WTC11 (cell line): ENCODE measurements at regions not wholly inside any gene's neighbourhood (a gene's known extent, or its start where the extent isn't known, plus 50 kb on each side); places are given as distances from the start of the nearest gene placed in this dataset.

Experiments used
- ATAC-seq: fragments of 200-7000 bp; cut with Tn5 transposase; 2 replicates; pipeline ENCODE4 v1.10.0; 2021; ENCODE audit warnings: mild to moderate bottlenecking, moderate library complexity
- CTCF ChIA-PET: fragments of 300-600 bp; sonication (Branson Sonifier 250); formaldehyde crosslinking; loops from one replicate; lab custom pipeline; 2021; ENCODE audit warnings: antibody characterized with exemption; lab: Charles Lee
- POLR2A ChIA-PET: fragments of 350-600 bp; sonication (Branson Sonifier 250); formaldehyde crosslinking; loops from one replicate; lab custom pipeline; 2021; ENCODE audit warnings: antibody characterized with exemption; lab: Charles Lee
- DNase-seq: peaks from one replicate; pipeline ENCODE4 v3.0.0; 2021; ENCODE audit warnings: low spot score
- H3K27ac Mint-ChIP-seq: 2 replicates; pipeline ENCODE4 v1.8.0; 2021; ENCODE audit warnings: mixed read lengths
- H3K27me3 Mint-ChIP-seq: 2 replicates; pipeline ENCODE4 v1.8.0; 2021; ENCODE audit warnings: low read depth, mild to moderate bottlenecking, moderate library complexity, mixed read lengths
- H3K36me3 Mint-ChIP-seq: 2 replicates; pipeline ENCODE4 v1.8.0; 2021; ENCODE audit warnings: mixed read lengths
- H3K4me1 Mint-ChIP-seq: 2 replicates; pipeline ENCODE4 v1.8.0; 2022; ENCODE audit warnings: mixed read lengths
- H3K4me3 Mint-ChIP-seq: 2 replicates; pipeline ENCODE4 v1.8.0; 2021; ENCODE audit warnings: mild to moderate bottlenecking, moderate library complexity, mixed read lengths
- H3K9me3 Mint-ChIP-seq: 2 replicates; pipeline ENCODE4 v1.8.0; 2021; ENCODE audit warnings: mixed read lengths
- AFF4 ChIP-seq: sonication (generic); formaldehyde crosslinking; IDR thresholded peaks from 2 replicates; pipeline ENCODE4 v1.8.1; 2023; ENCODE audit warnings: mild to moderate bottlenecking, missing genetic modification reagents, borderline replicate concordance
- AR ChIP-seq: fragments of 250-450 bp; sonication (Bioruptor Pico); IDR thresholded peaks from 2 replicates; pipeline ENCODE4 v1.9.0; 2021; ENCODE audit warnings: mild to moderate bottlenecking
- ATF6 ChIP-seq: sonication (generic); formaldehyde crosslinking; IDR thresholded peaks from 2 replicates; pipeline ENCODE4 v1.8.1; 2023; ENCODE audit warnings: mild to moderate bottlenecking, missing genetic modification reagents
- CREM ChIP-seq: sonication (generic); formaldehyde crosslinking; IDR thresholded peaks from 2 replicates; pipeline ENCODE4 v1.8.1; 2022; ENCODE audit warnings: mild to moderate bottlenecking, missing genetic modification reagents, moderate library complexity
- E2F5 ChIP-seq: sonication (generic); formaldehyde crosslinking; IDR thresholded peaks from 2 replicates; pipeline ENCODE4 v1.8.1; 2022; ENCODE audit warnings: mild to moderate bottlenecking, moderate library complexity, missing genetic modification reagents
- EMX1 ChIP-seq: fragments of 250-450 bp; sonication (Bioruptor Pico); IDR thresholded peaks from 2 replicates; pipeline ENCODE4 v1.8.0; 2021; ENCODE audit warnings: mild to moderate bottlenecking
- IRF1 ChIP-seq: sonication (generic); formaldehyde crosslinking; IDR thresholded peaks from 2 replicates; pipeline ENCODE4 v1.8.0; 2023; ENCODE audit warnings: missing genetic modification reagents
- MXD4 ChIP-seq: fragments of 250-450 bp; sonication (Bioruptor Pico); IDR thresholded peaks from 2 replicates; pipeline ENCODE4 v1.8.0; 2021; ENCODE audit warnings: mild to moderate bottlenecking, moderate library complexity, borderline replicate concordance
- MYBL2 ChIP-seq: sonication (generic); formaldehyde crosslinking; IDR thresholded peaks from 2 replicates; pipeline ENCODE4 v1.8.1; 2023; ENCODE audit warnings: mild to moderate bottlenecking, moderate library complexity, missing genetic modification reagents
- NFATC4 ChIP-seq: fragments of 250-450 bp; sonication (Bioruptor Pico); IDR thresholded peaks from 2 replicates; pipeline ENCODE4 v1.9.0; 2021; ENCODE audit warnings: mild to moderate bottlenecking
- NFE2L1 ChIP-seq: sonication (generic); formaldehyde crosslinking; IDR thresholded peaks from 2 replicates; pipeline ENCODE4 v1.8.1; 2023; ENCODE audit warnings: missing genetic modification reagents
- NFYB ChIP-seq: sonication (generic); formaldehyde crosslinking; conservative IDR thresholded peaks from 2 replicates; pipeline ENCODE4 v1.8.0; 2022; ENCODE audit warnings: low read depth, missing genetic modification reagents
- NR1H2 ChIP-seq: sonication (generic); formaldehyde crosslinking; IDR thresholded peaks from 2 replicates; pipeline ENCODE4 v1.9.0; 2021; ENCODE audit warnings: mild to moderate bottlenecking, moderate library complexity, missing genetic modification reagents
- NR2C2 ChIP-seq: sonication (generic); formaldehyde crosslinking; IDR thresholded peaks from 2 replicates; pipeline ENCODE4 v1.8.0; 2022; ENCODE audit warnings: mild to moderate bottlenecking, missing genetic modification reagents
- PREB ChIP-seq: sonication (generic); formaldehyde crosslinking; IDR thresholded peaks from 2 replicates; pipeline ENCODE4 v1.8.1; 2022; ENCODE audit warnings: mild to moderate bottlenecking, missing genetic modification reagents, moderate library complexity, borderline replicate concordance
- RELA ChIP-seq: sonication (generic); formaldehyde crosslinking; IDR thresholded peaks from 2 replicates; pipeline ENCODE4 v1.8.1; 2022; ENCODE audit warnings: missing genetic modification reagents, mild to moderate bottlenecking, borderline replicate concordance
- USF1 ChIP-seq: sonication (generic); formaldehyde crosslinking; IDR thresholded peaks from 2 replicates; pipeline ENCODE4 v1.8.0; 2022; ENCODE audit warnings: mild to moderate bottlenecking, missing genetic modification reagents
- USF2 ChIP-seq: sonication (generic); formaldehyde crosslinking; IDR thresholded peaks from 2 replicates; pipeline ENCODE4 v1.8.1; 2023; ENCODE audit warnings: mild to moderate bottlenecking, missing genetic modification reagents, moderate library complexity
- ZBTB21 ChIP-seq: sonication (generic); formaldehyde crosslinking; IDR thresholded peaks from 2 replicates; pipeline ENCODE4 v1.8.1; 2023; ENCODE audit warnings: mild to moderate bottlenecking, missing genetic modification reagents, borderline replicate concordance
- ZNF121 ChIP-seq: sonication (generic); formaldehyde crosslinking; IDR thresholded peaks from 2 replicates; pipeline ENCODE4 v1.8.0; 2023; ENCODE audit warnings: missing genetic modification reagents
- ZNF416 ChIP-seq: fragments of 250-450 bp; sonication (Bioruptor Pico); IDR thresholded peaks from 2 replicates; pipeline ENCODE4 v1.9.0; 2021; ENCODE audit warnings: mild to moderate bottlenecking, inconsistent platforms
- ZNF512 ChIP-seq: sonication (generic); formaldehyde crosslinking; IDR thresholded peaks from 2 replicates; pipeline ENCODE4 v1.8.1; 2022; ENCODE audit warnings: missing genetic modification reagents, borderline replicate concordance

- Mint-ChIP-seq H3K4me3 (no peak overlapping the region), H3K27me3 (peaks cover 6% of the 10 kb centered on the region), H3K27ac (no peak overlapping the region), H3K4me1 (no peaks in the 10 kb centered on the region), H3K36me3 (peaks cover 4% of the 10 kb centered on the region), H3K9me3 (peaks cover 30% of the 10 kb centered on the region)
- DNase-seq (no peak), ATAC-seq (no peak)
- TF ChIP-seq RELA (CRISPR knock-in tag) (no peak), NFE2L1 (CRISPR knock-in tag) (no peak), AFF4 (no peak), E2F5 (CRISPR knock-in tag) (no peak), NFYB (CRISPR knock-in tag) (no peak), MYBL2 (no peak), ATF6 (CRISPR knock-in tag) (no peak), NR1H2 (no peak), PREB (CRISPR knock-in tag) (no peak), NR2C2 (CRISPR knock-in tag) (no peak), IRF1 (no peak), MXD4 (CRISPR knock-in tag) (no peak), EMX1 (CRISPR knock-in tag) (no peak), ZNF512 (no peak), ZNF416 (CRISPR knock-in tag) (no peak), CREM (CRISPR knock-in tag) (no peak)
- ChIA-PET POLR2A (no interaction called here), CTCF (no interaction called here)
Observed at GRCh38 chr7:156458011-156458410, 182.6 kb upstream of the RNF32 start.

GRCh38 chr7:156456503-156457115 lies 184.0 kb upstream of the RNF32 start:
- CTCF ChIA-PET: no interaction called here
- peaks cover 4% of the 10 kb centered on the region for H3K36me3 Mint-ChIP-seq
- no peak overlapping the region for H3K27ac Mint-ChIP-seq
- H3K9me3 Mint-ChIP-seq: peaks cover 33% of the 10 kb centered on the region
- H3K4me3 Mint-ChIP-seq: no peak overlapping the region
- no peak for ATAC-seq
- H3K4me1 Mint-ChIP-seq: no peaks in the 10 kb centered on the region
- POLR2A ChIA-PET: no interaction called here
- peaks cover 6% of the 10 kb centered on the region for H3K27me3 Mint-ChIP-seq
- no peak for DNase-seq
- TF ChIP-seq ZBTB21 (no peak), USF2 (CRISPR knock-in tag) (no peak), ZNF121 (CRISPR knock-in tag) (no peak), NFATC4 (no peak), AR (CRISPR knock-in tag) (no peak), USF1 (CRISPR knock-in tag) (no peak)
